ENCODE measurements at regions not wholly inside any gene's neighbourhood (a gene's known extent, or its start where the extent isn't known, plus 50 kb on each side); places are given as distances from the start of the nearest gene placed in this dataset.

DNA sequence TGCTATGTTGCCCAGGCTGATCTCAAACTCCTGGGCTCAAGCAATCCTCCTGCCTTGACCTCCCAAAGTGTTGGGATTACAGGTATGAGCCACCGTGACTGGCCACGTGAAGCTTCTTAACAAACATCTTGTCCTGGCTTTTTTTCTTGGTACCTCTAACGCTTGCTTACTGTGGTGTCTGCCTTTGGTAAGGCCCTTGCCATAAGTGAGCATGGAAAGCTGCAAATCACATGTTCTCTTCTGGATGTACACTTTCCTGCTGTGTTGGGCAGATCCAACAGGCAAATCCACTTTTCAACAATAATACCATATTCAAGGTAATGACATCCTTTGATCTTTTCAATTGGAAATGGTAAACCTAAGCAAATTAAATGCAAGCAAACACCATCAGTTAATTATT, 54.6 kb downstream of the ARF6 start:
- TF ChIP-seq, protein P1, sequence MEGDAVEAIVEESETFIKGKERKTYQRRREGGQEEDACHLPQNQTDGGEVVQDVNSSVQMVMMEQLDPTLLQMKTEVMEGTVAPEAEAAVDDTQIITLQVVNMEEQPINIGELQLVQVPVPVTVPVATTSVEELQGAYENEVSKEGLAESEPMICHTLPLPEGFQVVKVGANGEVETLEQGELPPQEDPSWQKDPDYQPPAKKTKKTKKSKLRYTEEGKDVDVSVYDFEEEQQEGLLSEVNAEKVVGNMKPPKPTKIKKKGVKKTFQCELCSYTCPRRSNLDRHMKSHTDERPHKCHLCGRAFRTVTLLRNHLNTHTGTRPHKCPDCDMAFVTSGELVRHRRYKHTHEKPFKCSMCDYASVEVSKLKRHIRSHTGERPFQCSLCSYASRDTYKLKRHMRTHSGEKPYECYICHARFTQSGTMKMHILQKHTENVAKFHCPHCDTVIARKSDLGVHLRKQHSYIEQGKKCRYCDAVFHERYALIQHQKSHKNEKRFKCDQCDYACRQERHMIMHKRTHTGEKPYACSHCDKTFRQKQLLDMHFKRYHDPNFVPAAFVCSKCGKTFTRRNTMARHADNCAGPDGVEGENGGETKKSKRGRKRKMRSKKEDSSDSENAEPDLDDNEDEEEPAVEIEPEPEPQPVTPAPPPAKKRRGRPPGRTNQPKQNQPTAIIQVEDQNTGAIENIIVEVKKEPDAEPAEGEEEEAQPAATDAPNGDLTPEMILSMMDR (IDR thresholded peaks at IDR 0.05): no peak
- no peak for TF ChIP-seq ZFX (IDR thresholded peaks at IDR 0.05; ENCODE audit: borderline replicate concordance)

All from 22Rv1 (cell line).